ENCODE measurements at regions not wholly inside any gene's neighbourhood (a gene's known extent, or its start where the extent isn't known, plus 50 kb on each side); places are given as distances from the start of the nearest gene placed in this dataset.

DNA sequence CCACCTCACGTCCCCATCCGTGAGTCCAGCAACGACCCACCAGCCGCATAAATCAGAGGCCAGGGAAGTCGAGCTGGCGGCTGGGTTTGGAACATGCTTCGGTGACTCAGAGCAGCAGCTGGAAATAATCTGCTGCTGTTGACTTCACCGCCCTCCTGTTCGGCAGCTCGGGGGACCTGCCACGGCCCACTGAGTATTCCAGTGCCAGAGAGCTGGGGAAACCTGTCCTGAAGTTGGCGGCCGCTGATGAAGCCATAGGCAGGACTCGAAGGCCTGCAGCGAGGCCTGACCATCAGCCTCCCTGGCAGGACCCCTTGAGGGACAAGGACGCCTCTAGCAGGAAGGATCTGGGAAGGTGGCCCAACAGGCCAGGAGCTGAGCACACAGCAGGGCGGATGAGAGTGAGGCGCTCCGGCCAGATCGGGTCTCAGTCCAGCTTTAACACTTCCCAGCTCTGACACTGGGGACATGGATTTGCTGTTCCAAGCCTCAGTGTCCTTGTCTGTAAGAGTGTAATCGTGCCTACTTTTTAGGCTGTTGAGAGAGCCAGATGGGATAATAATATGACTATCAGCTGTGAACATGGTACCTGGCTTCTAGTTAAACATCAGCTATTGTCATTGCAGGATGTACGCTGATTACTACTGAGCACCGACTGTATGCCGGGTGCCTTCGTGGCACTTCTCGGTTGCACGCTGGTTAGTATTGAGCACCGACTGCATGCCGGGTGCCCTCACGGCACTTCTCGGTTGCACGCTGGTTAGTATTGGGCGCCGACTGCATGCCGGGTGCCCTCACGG lies 50.4 kb upstream of the CIBAR2 start:
- Histone ChIP-seq H3K27me3 (ENCODE audit: insufficient read depth, low read length) (peaks cover 4% of the 10 kb centered on the region), H3K4me3 (ENCODE audit: low read length) (no peak overlapping the region), H3K36me3 (ENCODE audit: insufficient read depth, low read length) (no peaks in the 10 kb centered on the region), H3K9me3 (ENCODE audit: low read length) (no peaks in the 10 kb centered on the region), H2AFZ (ENCODE audit: low read depth, low read length) (no peak overlapping the region), H3K4me1 (ENCODE audit: insufficient read depth, low read length) (peaks cover 14% of the 10 kb centered on the region)

GRCh38 chr16:85163278-85164112 lies 51.2 kb upstream of the CIBAR2 start:
- Histone ChIP-seq H3K4me3 (ENCODE audit: low read length) (no peak overlapping the region), H2AFZ (ENCODE audit: low read depth, low read length) (no peak overlapping the region), H3K36me3 (ENCODE audit: insufficient read depth, low read length) (no peaks in the 10 kb centered on the region), H3K4me1 (ENCODE audit: insufficient read depth, low read length) (peaks cover 9% of the 10 kb centered on the region), H3K27me3 (ENCODE audit: insufficient read depth, low read length) (peaks cover 4% of the 10 kb centered on the region), H3K9me3 (ENCODE audit: low read length) (no peaks in the 10 kb centered on the region)

DNA sequence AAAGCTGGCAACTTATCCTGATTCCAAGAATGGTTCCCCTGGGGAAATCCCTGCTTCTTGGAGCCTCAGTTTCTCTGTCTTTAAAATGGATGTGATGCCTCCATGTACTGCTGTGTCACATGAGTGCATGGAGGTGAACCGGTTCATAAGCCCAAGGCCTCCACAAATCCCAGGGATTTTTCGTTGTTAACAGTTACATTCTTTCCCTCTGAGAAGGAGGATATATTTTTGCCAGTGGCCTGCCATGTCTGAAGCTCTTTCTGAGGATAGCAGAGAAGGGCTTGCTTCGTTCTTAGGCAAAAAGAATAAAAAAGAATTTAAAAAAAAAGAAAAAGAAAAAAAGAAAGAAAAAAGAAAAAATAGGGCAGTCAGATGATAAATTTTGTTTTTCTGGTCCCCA lies 52.2 kb upstream of the CIBAR2 start:
- H3K4me3 ChIP-seq (ENCODE audit: low read length) = no peak overlapping the region
- H2AFZ ChIP-seq (ENCODE audit: low read depth, low read length) = no peak overlapping the region
- H3K36me3 ChIP-seq (ENCODE audit: insufficient read depth, low read length) = no peaks in the 10 kb centered on the region
- H3K4me1 ChIP-seq (ENCODE audit: insufficient read depth, low read length) = peaks cover 11% of the 10 kb centered on the region
- H3K27me3 ChIP-seq (ENCODE audit: insufficient read depth, low read length) = peaks cover 4% of the 10 kb centered on the region
- H3K9me3 ChIP-seq (ENCODE audit: low read length) = no peaks in the 10 kb centered on the region

DNA sequence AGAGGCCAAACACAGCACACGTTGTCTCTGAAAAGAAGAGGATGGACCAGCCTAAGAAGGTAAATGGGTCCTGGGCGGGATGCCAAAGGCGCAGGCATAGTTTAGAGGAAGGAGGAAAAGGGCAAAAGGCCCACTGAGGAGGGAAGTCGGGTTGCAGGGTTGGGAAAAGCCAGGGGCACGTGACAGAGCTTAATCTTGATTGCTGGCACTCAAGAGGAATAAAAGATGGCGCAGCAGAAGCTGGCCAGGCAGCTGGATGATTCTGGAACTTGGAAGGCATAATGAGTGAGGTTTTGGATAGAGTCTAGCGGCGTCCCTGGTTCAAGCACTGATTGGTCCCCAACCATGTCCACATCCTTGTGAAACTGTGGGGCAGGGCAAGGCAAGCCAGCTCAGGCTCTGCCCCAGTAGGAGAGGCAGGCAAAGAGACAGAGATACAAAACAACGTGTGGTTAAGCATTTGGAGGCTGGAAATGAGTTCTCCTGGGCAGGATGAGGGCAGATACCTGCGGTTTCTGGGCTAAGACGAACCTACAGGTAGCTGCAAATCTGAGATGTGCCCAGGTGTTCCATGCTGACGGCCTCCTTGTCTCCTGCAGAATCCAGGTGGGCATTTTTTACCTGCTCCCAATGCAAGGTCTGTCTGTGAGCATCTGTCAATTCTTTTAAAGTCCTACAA lies 52.7 kb upstream of the CIBAR2 start:
- Histone ChIP-seq H3K4me3 (ENCODE audit: low read length) (no peak overlapping the region), H3K27me3 (ENCODE audit: insufficient read depth, low read length) (peaks cover 4% of the 10 kb centered on the region), H3K4me1 (ENCODE audit: insufficient read depth, low read length) (peaks cover 11% of the 10 kb centered on the region), H2AFZ (ENCODE audit: low read depth, low read length) (no peak overlapping the region), H3K9me3 (ENCODE audit: low read length) (no peaks in the 10 kb centered on the region), H3K36me3 (ENCODE audit: insufficient read depth, low read length) (no peaks in the 10 kb centered on the region)

DNA sequence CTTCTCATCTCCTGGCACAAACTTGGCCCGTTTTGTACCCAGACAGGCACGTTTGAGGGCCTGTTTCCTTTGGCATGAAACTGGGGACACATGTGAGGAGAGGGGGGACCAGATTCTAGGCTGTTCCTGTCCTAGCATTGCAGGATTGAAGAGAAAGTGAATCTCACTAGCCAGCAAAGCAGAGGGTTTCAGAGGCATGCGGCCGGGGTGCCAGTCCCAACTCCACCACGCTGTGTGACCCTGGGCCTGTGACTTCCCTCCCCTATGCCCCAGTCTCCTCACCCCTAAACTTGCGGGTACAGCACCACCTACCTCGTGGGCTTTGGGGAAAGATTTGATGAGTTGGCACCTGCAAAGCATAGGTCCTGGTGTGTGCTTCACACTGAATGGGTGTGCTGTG lies 53.5 kb upstream of the CIBAR2 start:
- H3K27me3 ChIP-seq (ENCODE audit: insufficient read depth, low read length) = peaks cover 11% of the 10 kb centered on the region
- no peak overlapping the region for H2AFZ ChIP-seq (ENCODE audit: low read depth, low read length)
- H3K4me1 ChIP-seq (ENCODE audit: insufficient read depth, low read length) = peaks cover 19% of the 10 kb centered on the region
- no peaks in the 10 kb centered on the region for H3K36me3 ChIP-seq (ENCODE audit: insufficient read depth, low read length)
- H3K9me3 ChIP-seq (ENCODE audit: low read length) = no peaks in the 10 kb centered on the region
- H3K4me3 ChIP-seq (ENCODE audit: low read length) = no peak overlapping the region

GRCh38 chr16:85166281-85166680 lies 54.0 kb upstream of the CIBAR2 start:
- H3K4me1 ChIP-seq (ENCODE audit: insufficient read depth, low read length) = peaks cover 22% of the 10 kb centered on the region

DNA sequence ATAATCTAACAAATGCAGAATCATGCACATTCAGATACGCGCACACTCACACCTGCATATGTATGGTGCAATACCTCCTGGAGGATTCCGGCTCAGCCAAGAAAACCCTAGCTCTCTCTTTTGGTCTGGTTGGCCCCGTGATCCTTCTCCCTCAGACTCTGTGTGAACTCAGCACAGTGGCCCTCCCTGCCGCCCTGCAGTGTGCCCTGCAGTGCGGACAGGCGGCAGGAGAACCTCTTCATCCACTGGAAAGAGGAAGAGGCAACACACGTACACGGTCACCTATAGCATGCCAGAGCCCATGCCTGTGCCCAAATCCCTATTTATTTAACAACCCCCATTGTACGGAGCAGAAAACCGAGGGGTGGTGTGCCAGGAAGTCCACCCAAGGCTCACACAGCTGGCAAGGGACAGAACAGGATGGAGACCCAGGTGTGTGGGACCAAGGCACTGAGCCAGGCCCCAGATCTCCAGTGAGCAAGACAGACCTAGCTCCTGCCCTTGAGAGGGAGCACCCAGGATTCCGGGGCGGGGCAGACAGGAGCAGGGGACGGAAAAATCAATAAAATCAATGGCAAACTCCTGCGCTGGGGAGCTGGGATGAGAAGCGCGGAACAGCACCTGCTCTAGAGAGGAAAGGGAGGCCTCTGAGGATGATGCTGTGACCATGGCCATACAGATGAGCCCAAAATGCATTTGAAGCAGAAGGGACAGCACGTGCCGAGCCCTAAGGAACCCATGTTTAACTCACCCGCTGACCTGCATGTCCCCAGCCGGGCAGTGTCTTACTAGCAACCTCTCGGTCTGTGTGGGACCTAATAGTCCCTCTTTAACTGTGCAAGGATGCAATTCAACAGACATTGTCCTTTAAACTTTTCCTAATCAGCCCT lies 54.7 kb upstream of the CIBAR2 start:
- H3K36me3 ChIP-seq (ENCODE audit: insufficient read depth, low read length) = no peaks in the 10 kb centered on the region
- H3K4me1 ChIP-seq (ENCODE audit: insufficient read depth, low read length) = peaks cover 22% of the 10 kb centered on the region
- no peak overlapping the region for H3K4me3 ChIP-seq (ENCODE audit: low read length)
- peaks cover 15% of the 10 kb centered on the region for H3K27me3 ChIP-seq (ENCODE audit: insufficient read depth, low read length)
- no peaks in the 10 kb centered on the region for H3K9me3 ChIP-seq (ENCODE audit: low read length)
- no peak overlapping the region for H2AFZ ChIP-seq (ENCODE audit: low read depth, low read length)

More at GRCh38 chr16:85166281-85166680, 54.0 kb upstream of the CIBAR2 start:
- Histone ChIP-seq H3K4me3 (ENCODE audit: low read length) (no peak overlapping the region), H3K27me3 (ENCODE audit: insufficient read depth, low read length) (peaks cover 14% of the 10 kb centered on the region), H3K36me3 (ENCODE audit: insufficient read depth, low read length) (no peaks in the 10 kb centered on the region), H3K9me3 (ENCODE audit: low read length) (no peaks in the 10 kb centered on the region), H2AFZ (ENCODE audit: low read depth, low read length) (no peak overlapping the region)

DNA sequence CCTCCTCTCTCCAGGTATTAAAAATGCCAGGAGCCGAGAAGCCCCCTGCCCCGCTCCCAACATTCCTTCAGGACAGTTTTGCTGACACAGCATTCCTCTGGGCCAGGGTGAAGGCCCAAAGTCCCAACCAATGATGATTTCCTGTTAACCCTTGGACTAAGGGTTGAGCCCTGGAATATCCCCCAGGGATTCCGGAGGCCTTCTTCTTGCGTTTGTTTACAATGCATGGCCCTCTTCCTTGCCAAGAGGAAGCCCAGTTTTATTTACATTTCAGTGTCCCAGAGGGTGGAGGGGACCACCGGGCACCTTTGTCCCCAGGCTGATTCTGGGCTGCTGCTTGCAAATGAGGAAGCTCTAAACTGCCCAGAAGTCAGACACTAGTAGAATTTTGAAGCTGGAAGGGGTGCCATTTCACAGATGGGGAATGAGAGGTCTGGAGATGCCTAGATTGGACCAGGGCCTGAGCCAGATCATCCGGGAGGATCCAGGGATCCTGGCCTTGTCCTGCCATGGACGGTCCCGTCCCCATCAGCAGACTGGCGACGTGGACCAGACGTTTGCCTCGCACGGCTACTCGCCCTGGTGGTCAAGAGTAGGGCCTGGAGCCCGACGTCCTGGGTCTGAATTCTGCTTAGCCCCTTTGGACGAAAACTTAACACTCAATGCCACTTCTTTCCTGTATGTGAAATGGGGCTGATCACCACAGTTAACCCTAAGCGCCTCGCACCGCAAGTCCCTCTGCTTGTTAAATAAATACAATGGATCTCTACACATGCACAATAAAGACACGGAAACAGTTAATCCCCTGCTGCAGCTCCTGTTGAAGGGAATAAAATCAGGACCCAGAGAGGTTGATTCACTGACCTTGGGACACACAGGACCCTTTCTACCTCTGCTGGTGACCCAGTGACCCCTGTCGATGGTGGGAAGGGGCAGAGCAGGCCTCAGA lies 55.6 kb upstream of the CIBAR2 start:
- H3K9me3 ChIP-seq (ENCODE audit: low read length) = no peaks in the 10 kb centered on the region
- no peaks in the 10 kb centered on the region for H3K36me3 ChIP-seq (ENCODE audit: insufficient read depth, low read length)
- no peak overlapping the region for H2AFZ ChIP-seq (ENCODE audit: low read depth, low read length)
- H3K4me3 ChIP-seq (ENCODE audit: low read length) = no peak overlapping the region
- H3K27me3 ChIP-seq (ENCODE audit: insufficient read depth, low read length) = peaks cover 15% of the 10 kb centered on the region
- peaks cover 29% of the 10 kb centered on the region for H3K4me1 ChIP-seq (ENCODE audit: insufficient read depth, low read length)

DNA sequence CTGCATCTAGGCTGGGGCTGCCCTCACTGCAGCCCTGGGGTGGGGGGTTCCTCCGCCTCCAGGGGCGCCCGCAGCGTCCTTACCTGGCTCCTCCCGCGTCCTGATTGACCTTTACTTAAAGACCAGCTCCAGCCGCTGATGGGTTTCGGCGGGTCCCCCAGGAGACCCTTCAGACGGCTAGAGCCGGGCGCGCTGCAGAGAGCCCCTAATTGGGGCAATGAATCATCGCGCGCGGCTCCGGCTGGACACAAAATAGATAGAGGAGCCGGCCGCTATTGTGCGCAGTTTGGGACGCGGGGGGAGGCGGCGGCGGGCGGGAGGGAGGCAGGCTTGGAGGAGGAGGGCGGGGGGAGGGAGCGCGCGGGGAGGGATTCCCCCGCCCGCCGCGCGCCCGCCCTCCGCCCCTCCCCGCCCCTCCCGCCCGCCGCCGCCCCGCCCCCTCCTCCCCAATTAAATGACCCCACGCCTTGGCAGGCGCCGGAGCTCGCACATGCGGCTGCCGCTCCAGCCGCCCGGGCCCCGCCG lies 56.5 kb upstream of the CIBAR2 start:
- Histone ChIP-seq H3K4me1 (ENCODE audit: insufficient read depth, low read length) (peaks cover 35% of the 10 kb centered on the region), H2AFZ (ENCODE audit: low read depth, low read length) (no peak overlapping the region), H3K9me3 (ENCODE audit: low read length) (no peaks in the 10 kb centered on the region), H3K4me3 (ENCODE audit: low read length) (peak overlapping the region; percentile 23), H3K27me3 (ENCODE audit: insufficient read depth, low read length) (peaks cover 15% of the 10 kb centered on the region), H3K36me3 (ENCODE audit: insufficient read depth, low read length) (no peaks in the 10 kb centered on the region)

DNA sequence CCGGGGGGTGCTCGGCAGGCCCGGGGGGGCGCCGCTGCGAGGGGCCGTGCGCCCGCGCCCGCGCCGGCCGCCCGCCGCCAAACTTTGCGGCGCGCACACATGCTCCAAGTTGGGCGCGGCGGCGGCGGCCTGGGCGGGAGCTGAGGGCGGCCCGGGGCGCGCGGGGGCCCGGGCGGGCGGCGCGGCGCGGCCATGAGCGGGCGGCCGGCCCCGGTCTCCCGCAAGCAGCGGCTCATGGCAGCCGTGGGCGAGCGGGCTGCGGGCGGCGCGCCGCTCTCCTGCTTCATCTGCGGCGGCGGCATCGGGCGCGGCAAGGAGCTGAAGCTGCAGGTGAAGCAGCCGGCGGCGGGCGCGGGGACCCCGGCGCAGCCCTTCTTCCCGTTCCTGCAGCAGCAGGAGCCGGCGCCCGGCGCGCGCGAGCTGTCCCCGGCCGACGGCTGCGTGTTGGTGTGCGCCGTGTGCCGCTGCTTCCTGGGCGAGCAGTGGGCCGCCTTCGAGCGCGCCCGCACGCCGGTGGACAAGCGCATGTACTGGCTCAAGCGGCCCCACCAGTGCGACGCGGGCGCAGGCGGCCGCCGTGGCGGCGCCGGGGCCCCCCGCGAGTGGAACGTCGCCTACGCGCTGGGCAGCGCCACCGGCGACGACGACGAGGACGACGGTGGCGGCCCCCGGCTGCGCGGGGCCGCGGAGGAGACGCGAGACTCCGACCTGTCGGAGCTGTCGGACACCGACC lies 57.2 kb upstream of the CIBAR2 start:
- H3K9me3 ChIP-seq (ENCODE audit: low read length) = no peaks in the 10 kb centered on the region
- peaks cover 37% of the 10 kb centered on the region for H3K4me1 ChIP-seq (ENCODE audit: insufficient read depth, low read length)

GRCh38 chr16:85170066-85170491 lies 57.8 kb upstream of the CIBAR2 start:
- Histone ChIP-seq H3K4me3 (ENCODE audit: low read length) (peak overlapping the region; percentile 45), H3K9me3 (ENCODE audit: low read length) (no peaks in the 10 kb centered on the region), H3K36me3 (ENCODE audit: insufficient read depth, low read length) (no peaks in the 10 kb centered on the region), H3K4me1 (ENCODE audit: insufficient read depth, low read length) (peaks cover 37% of the 10 kb centered on the region), H3K27me3 (ENCODE audit: insufficient read depth, low read length) (peaks cover 15% of the 10 kb centered on the region), H2AFZ (ENCODE audit: low read depth, low read length) (no peak overlapping the region)

More for the DNA sequence above, 57.2 kb upstream of the CIBAR2 start:
- H3K4me3 ChIP-seq (ENCODE audit: low read length) = peak overlapping the region; percentile 45
- no peak overlapping the region for H2AFZ ChIP-seq (ENCODE audit: low read depth, low read length)
- H3K27me3 ChIP-seq (ENCODE audit: insufficient read depth, low read length) = peaks cover 15% of the 10 kb centered on the region
- H3K36me3 ChIP-seq (ENCODE audit: insufficient read depth, low read length) = no peaks in the 10 kb centered on the region
